GM19467 (cell line): ENCODE measurements at regions not wholly inside any gene's neighbourhood (a gene's known extent, or its start where the extent isn't known, plus 50 kb on each side); places are given as distances from the start of the nearest gene placed in this dataset.

ENCODE experiments used
- ATAC-seq: cut with Tn5 transposase; IDR thresholded peaks from one replicate; pipeline ENCODE4 v1.9.1; 2021; ENCODE audit warnings: mild to moderate bottlenecking, moderate library complexity; ENCODE audit not compliant: unreplicated experiment

DNA sequence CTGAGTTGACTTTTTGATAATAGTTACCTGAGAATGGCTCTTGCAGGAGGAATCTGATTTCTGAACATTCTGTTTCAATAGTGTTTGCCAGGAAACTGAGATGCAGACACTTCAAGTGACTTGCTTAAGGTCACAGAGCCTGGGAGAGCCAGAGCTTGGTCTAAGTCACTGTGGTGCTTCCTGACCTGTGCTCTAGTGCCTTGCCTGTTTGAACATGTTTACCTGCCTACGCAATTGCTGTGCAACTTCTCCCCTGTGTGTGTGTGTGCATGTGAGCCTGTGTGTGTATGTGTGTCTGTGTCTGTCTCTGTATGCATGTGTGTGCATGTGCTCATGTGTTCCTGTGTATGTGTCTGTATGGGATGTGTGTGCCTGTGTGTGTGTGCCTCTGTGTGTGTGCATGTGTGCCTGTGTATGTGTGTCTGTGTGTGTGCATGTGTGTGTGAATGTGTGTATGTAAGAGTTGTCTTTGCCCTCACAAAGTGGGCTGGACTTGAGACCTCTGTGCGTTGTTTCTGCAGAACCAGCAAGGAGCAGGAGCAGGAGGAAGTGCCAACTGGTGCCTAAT lies 185.8 kb downstream of the GADD45G start:
- no peak for ATAC-seq

DNA sequence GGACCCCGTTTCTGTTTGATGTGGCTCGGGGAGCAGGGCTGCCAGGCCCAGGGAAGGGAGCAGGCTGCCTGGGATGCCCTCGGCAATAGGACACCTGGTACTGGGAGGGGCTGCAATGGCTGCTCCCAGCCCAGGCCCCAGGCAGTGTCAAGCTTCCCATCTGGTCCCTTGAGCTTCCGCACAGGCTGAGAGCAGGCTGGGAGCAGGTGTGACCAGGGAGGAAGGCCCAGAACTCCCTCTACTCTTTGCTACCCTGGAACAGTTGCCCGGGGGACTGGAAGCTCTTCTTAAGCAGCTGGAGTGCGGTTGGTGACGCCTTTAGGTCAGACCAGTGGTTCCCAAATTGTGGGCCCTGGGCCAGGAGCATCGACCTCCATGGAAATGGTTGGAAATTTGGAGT lies 186.9 kb downstream of the GADD45G start:
- no peak for ATAC-seq

DNA sequence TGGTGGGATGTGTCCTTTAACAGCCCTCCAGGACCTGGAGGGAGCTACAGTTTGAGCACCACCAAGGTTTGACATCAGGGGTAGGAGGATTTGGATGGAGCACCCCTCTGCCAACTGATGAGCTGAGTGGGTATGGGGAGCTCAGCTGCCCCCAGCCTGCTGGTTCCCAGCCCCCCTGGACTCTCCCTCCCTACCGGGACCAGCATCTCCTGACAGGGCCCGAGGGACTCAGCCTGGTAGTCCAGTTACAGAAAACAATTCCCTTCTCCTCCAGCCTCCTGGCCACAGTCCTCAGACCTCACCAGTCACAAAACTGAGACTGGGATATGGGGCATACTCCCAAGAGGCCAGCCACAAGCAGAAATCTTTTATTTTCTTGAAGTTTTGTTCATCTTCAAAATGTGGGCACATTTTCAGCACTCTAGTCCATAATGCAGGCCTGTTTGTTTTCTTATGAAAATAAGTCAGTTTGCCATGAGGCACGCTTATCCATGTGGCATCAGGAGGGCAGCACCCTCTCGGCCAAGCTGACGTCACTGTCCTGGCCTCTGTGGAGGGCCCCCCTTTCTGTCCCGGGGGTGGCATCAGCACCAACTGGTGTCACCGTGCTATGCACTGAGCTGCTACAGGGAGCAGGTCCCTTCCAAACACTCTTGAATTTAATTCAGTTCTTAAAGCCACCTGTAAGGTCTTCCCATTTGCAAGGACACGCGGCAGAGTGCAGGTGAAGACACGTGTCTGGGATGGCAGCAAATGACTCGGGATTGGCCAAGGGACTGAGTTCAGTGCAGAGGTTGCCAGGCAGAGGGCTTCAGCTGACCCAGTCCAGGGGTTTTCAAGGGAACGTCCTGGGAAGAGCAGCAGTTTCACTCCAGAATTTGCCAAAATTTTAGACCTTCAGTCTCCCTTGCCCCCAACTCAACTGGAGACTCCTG lies 187.6 kb downstream of the GADD45G start:
- ATAC-seq = no peak

DNA sequence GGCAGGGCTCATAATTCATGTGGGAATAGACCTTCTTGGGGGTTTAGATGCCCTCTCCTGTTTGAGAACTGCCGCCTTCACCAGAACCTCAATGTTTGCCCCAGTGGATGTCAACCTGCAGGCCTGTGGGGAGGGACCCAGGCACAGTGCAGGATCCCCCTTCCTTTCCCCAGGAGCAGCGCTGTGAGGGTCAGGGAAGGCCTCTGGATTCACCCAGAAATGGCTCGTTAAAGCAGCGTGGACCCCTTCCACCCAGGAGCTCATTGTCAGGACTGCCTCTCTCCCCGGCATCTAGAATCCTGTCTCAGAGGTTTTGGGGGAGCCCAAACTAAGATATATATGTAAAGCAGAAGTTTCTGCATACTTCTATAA lies 188.3 kb downstream of the GADD45G start:
- ATAC-seq = no peak

DNA sequence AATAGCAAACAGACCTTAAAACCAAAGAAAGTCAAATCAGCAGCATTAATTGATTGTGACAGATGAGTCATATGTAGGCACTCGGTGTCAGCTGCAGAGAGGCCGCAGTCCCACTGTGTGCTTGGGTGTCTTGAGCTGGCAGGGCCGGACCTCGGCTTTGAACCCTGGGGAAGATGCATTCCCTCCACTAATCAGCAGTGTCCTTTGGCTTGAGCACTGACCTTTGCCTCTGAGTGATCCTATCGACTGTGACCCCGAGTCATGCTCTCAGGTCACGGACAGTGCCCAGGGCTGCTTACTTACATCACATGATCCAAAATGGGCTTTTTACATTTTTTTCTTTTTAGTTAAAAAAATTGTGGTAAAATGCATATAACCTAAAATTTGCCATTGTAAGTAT lies 188.7 kb downstream of the GADD45G start:
- ATAC-seq = no peak

DNA sequence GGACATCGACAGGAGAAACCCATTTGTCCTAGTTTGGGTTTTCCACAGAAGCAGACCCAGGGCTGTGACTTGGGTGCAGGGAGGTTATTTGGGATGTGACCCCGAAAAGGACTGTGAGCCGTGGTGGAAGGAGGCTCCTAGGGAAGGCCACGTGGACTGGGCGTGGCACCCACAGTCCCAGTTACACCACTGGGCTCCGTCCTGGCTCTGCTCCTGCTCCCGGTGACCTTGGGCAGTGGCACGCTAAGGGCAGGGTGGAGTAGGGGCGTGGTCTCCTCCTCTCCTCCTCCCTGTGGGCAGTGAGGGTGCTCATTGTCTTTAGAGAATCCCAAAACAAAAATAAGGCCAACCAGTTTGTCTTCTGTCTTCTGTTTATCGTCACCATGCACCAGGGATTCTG lies 190.1 kb downstream of the GADD45G start:
- ATAC-seq = no peak

DNA sequence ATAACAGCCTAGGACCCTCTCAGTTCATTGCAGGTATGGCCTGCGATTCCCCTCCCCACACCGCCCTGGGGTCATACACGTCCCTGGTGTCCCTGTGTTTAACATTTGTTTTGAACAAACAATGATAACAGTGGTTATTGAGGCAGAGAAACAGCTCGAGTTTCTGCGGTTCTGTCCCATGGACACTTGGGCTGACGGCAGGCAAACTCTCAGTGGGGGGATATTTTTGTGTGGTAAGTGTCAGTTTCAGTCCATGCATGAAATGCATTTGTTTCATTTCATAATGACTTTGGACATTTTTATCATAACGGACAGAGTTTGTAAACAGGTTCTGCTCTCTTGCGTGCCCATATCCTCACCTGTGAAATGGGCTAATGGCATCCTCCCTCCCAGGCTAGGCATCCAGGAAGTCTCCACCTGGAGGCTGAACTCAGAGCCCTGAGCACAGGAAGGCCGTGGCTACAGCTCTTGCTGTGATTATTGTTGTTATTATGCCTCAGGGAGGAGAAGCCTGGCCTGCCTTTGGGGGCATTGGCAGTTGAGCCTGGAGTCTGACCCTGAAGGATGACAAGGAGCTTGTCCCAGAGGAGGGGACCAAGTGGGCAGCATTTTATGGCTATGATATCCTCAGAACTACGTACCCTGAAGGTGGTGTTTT lies 190.9 kb downstream of the GADD45G start:
- no peak for ATAC-seq

DNA sequence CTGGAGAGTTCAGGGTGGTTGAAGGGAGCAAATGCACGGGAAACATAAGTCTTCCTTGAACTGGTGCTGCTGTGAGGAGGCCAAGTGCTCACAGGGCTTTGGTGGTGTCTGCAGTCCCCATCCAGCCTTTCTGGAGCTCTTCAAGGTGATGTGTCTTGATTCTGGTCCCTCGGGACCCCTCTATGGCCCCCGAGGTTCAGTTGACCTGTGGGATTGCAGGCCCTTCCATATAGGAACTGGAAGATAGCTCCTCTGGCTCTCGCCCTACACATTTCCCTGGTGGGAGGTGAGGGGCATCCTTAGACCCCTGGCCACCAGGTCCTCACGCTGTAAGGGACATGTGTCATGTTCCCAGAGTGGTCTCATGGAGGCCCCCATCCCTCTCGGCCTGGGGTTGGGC lies 191.8 kb downstream of the GADD45G start:
- ATAC-seq = no peak

DNA sequence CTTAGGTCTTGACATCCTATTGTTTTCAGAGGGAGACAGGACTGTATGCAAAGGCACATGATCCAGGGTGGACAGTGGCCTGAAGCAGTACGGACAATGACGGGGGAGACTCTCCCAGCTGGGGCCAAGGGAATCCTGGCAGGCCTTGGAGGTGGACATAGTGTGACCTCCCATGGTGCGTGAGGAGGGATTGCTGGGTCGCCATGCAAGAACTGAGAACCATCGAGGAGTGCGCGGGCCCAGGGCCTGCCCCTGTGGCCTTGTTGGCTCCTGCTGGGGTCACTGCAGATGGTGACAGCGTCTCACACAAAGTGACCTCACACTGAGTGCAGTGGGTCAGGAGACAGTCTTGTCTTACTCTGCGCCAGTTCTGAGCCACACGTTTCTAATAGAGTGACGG lies 192.4 kb downstream of the GADD45G start:
- no peak for ATAC-seq

DNA sequence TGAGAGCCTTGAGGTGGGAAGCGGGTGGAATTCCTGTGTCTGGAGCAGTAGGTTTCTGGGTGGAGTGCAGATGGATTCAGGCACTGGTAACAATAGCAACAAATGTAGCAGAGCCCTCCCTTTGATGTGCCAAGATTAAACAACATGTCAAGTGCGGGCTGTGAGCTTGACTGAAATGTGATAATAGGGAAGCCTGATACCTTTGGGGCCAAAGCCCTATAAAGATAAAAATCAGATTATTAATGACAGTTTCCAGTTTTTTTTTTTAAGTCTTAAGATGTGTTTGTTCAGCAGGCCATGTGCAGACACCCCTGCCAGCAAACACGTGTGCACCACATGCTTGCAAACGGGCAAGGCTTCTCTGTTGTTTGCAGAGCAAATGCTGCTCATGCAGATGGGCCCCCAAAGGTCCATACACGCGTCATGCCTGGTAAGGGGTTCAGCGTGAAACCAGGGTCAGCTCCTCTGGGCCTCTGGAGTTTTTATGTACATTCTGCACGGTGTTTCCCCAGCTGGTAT lies 193.2 kb downstream of the GADD45G start:
- ATAC-seq = no peak

DNA sequence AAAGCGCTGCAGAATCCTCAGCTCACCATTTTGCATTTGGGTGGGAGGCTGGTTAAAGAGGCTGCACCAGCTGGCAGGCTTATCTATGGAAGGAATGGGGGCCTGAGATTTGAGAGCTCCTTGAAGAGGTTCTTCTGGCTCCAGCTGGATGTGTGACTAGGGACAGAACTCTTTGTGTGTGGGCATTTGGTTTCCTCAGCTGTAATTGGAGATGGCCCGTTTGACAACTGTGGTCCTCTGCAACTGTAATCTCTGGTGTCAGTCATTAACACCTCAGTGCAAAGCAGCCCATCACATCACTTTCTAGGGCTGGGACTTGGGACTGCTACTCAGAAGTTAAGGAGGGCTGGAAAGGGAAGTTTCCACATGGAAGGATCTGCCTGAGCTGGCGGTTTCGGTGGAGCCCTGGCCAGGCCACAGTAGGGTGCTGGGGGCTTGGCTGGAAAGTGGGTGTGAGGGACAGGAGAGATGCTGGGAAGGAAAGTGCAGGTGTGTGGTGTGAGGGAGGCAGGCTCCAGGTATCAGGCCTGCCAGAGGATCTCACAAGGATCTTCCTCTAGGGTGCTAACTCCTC lies 193.8 kb downstream of the GADD45G start:
- ATAC-seq = no peak

DNA sequence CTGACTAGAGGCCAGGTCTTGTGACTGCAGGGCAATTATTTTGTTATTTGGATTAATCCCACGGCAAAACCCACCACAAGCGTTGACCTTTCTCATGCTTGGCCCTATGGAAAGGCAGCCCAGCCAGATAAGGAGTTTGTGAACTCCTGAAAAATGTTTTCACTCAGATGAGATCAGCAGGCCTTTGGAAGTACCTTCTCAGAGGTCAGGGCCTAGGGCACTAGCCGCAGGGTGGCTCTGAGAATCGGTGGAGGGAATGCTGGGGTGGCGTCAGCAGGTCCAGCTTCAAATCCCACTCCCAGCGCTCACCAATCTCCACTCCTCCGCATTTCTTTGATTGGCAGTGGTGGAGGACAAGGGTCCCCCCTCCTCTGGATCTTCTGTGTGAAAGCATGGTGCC lies 194.4 kb downstream of the GADD45G start:
- no peak for ATAC-seq

DNA sequence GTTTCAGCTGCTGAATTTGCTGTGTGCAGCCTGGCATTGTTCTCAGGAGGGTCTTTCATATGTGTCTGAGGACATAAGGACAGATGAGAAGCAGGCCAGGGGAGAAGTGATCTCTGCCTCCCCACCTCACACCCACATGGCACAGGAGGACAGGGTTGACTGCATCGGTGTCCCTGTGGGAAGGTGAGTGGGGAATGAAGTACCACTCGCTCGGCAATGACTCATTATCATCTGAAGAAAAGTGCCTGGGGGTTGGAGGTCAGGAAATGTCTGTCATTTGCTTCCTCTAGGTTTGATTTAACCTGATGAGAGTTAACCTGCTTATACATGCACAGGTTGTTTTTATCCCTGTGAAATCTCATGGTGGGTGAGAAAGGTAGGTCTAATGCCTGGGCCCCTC lies 195.0 kb downstream of the GADD45G start:
- no peak for ATAC-seq

DNA sequence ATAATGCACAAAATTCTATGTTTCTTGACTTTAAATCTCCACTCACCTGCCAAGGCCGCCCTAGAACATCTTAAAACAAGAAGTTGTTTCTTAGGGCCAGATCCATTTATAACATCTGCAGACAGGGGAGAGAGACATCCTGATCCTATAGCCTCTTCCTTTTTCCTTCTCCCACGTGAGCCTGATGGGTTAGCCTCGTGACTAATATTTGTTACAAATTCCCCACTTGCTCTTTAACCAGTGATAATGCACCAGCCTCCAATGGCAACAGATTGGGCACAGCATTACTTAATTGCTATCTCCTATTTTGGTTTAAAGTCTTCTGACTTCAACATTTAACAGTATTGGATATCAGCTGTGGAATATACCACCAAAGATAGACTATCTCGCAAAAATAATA lies 196.5 kb downstream of the GADD45G start:
- ATAC-seq = no peak

DNA sequence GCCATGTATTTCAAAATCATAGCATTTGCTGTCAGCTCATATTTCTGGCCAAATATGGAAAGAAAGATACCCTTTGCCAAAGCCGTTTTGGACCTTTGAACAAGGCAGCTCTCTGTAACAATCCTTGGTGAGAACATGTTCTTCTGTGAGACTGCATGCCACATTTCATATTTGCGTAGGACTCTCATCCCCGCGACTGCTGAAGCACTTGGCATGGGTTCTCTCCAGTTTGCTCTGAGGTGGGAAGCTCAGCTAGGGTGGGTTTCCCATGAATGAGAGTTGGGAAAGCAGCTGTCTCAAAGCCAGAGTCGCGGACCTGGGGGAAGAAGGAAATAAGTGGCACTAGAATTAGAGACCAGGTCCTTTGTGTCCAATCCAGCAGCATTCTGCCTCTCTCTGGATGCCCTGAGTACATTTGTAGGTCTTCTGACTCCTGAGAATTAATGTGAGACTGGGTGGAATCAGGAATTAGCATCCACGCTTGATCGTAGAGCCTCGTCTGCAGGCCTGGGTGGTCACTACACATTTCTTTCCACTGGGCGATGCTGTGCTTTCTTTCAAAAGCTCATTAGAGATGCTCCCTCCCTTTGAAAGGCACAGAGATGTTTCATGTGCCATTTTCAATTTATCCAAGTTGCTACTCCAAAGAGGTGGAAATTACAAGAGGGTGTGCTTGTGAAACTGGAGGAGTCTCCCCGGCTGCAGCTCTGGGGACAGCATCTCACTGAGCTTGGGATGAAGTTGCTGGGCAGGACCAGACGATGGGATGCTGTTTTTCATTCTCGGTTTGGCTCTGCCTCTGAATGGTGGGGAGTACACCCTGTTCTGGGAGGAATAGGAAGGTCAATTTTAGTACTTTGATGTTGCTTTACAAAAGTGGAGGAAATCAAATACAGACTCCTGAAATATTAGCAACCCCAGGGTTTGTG lies 197.2 kb downstream of the GADD45G start:
- ATAC-seq = no peak

DNA sequence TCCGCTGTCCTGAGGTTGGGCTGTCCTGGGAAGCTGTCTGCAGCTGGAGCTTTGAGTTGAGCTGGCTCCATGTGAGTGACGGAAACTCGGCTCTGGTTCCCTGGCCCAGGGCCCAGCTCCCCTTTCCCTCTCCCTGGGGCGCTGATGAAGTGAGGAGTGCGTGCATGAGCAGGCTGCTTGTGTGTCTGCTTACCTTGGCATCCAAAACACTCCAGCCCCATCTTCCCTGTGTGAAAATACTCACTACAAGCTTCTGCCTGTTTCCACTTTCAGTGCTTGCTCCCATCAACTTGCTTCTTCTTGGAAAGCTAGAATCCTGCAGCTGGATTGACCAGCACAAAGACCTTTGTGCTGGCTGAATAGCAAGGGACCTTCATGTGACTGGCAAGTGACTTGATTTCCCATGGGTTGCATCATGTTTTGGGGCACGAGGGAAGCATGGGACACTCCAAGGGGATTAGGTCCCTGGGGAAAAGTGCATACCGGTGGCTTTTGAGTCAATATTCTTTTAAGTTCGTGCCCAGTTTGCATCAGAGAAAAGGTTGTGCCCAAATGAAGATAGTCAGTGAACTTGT lies 198.1 kb downstream of the GADD45G start:
- ATAC-seq = no peak

DNA sequence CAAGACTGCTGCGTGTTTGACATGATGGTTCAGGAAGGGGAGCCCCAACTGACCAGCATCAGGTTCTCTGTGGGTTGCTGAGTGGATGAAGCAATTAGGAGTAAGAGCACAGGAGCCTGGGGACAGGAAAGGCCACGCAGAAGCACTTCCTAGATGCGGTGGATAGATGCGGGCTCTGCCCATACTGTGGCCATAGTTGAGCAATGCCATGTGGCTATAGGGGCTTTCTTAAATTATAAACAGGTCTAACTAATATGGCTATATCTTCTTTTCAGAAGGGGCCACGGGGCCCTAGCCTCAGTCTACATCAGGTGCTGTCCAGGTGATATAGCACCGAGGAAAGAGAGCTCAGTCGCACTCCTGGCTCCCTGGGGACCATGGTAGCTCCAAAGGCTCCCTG lies 198.6 kb downstream of the GADD45G start:
- no peak for ATAC-seq

DNA sequence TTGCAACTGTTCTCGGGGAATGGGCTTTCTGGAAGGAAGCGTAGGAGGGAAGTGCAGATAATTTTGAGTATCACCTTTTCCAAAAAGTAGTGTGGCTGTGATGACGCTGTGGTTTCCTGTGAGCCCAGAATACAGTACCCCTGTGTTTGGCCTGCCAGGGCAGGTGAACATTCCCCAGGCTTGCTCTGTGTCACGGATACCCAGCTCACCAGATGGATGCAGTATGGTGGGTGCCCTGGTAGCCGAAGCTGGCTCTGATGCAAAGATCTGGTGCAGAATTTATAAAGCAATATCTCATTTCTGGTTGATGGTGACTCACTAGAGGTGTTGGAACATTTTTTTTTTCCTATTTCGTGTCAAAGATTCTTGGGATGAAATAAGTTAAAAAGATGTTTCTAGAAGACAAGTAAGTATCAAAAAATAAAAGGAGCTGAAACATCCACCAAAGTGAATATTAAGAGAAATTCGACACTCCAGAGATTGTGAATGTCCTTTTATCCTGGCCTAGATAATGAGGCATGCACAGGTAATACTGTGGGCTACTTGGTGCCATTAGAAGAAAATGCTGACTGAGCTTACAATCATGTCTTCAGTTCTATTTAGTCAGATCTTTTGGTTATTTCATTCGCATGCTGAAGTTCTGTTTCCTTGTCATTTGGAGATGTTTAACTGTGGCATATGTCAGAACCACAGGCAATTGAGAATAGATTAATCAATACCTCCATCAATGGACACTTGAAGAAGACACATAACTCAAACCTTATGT lies 200.1 kb downstream of the GADD45G start:
- no peak for ATAC-seq

DNA sequence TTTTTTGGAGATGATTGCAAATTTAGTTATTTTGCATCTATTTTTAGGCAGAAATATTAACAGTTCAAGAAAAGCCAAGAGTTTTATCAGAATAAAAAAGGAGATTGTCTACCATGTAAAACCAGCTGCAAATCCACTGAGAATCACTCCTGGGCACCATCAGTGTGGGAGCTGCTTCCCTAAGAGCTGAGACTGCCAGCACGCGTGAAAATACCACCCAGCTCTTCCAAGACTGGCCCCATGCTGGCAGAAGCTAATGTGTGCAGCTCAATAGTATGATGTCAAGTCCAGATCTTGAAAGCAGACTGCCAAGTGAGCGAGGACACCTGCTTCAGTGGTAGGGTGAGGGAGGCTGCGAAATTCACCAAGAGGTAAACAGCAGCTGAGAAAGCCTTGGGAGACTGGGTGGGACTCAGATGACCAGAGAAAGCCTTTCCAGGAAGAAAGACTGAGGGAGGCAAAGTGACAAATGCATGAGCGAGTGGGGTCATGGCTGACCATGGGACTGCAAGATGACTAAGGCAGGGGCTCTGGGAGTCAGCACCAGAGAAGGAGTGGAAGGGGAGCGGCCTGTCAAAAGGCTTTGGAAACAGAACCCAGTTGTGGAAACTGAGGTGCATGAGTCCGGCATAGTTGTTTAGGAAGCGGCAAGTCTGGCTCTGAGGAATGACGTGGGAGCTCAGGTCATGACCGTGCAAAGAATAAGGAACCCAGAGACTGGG lies 200.9 kb downstream of the GADD45G start:
- no peak for ATAC-seq
